Ascending aorta (tissue), 2 donors: ENCODE measurements at regions not wholly inside any gene's neighbourhood (a gene's known extent, or its start where the extent isn't known, plus 50 kb on each side); places are given as distances from the start of the nearest gene placed in this dataset.

Source experiments
- DNase-seq, 2 donors: peaks; one replicate each; pipeline ENCODE4 v3.0.0-alpha.2; 2019; ENCODE audit warnings: low spot score in 2 of 2
- H3K27ac ChIP-seq, 2 donors: fragments of 200-600 bp; sonication (generic); one replicate each; pipeline ENCODE4 v1.5.1; 2016 to 2017; ENCODE audit warnings: mild to moderate bottlenecking in 1 of 2
- H3K27me3 ChIP-seq: fragments of 200-600 bp; sonication (generic); one replicate; pipeline ENCODE4 v1.5.1; 2017
- H3K36me3 ChIP-seq, 2 donors: fragments of 200-600 bp; sonication (generic); one replicate each; pipeline ENCODE4 v1.5.1; 2016
- H3K4me1 ChIP-seq, 2 donors: fragments of 200-600 bp; sonication (generic); one replicate each; pipeline ENCODE4 v1.5.1; 2016 to 2017; ENCODE audit warnings: mild to moderate bottlenecking in 1 of 2
- H3K4me3 ChIP-seq, 2 donors: fragments of 200-600 bp; sonication (generic); one replicate each; pipeline ENCODE4 v1.5.1; 2016 to 2017; ENCODE audit warnings: mild to moderate bottlenecking in 1 of 2
- H3K9me3 ChIP-seq, 2 donors: fragments of 200-600 bp; sonication (generic); one replicate each; pipeline ENCODE4 v1.5.1; 2016
- CTCF ChIP-seq, 3 experiments: fragments of 200-600 bp in 2 of 3; fragments of 450-650 bp in 1 of 3; sonication (generic) in 2 of 3; IDR thresholded peaks; one replicate each; pipeline ENCODE4 v1.5.1; 2016 to 2019; ENCODE audit warnings: antibody characterized with exemption in 3 of 3, mild to moderate bottlenecking in 1 of 3, moderate library complexity in 1 of 3
- intact Hi-C: fragments of 100-400 bp; cut with DNase I; formaldehyde crosslinking; loops from one replicate; pipeline ENCODE4 v1.15.1; 2023

- Histone ChIP-seq H3K4me3 (no peak overlapping the region), H3K27ac (no peak overlapping the region), H3K27me3 (no peaks in the 10 kb centered on the region), H3K4me1 (no peaks in the 10 kb centered on the region), H3K9me3 (no peaks in the 10 kb centered on the region), H3K36me3 (no peaks in the 10 kb centered on the region)
- intact Hi-C loops: no loop called here
- TF ChIP-seq CTCF (IDR thresholded peaks at IDR 0.05): no peak
- no peak for DNase-seq
These were observed 55.0 kb downstream of the FOXA2 start for GRCh38 chr20:22529150-22530019.

GRCh38 chr20:22526512-22527012 lies 57.8 kb downstream of the FOXA2 start:
- intact Hi-C loops: no loop called here
- Histone ChIP-seq H3K4me3 (no peak overlapping the region), H3K27me3 (no peaks in the 10 kb centered on the region), H3K4me1 (no peaks in the 10 kb centered on the region), H3K9me3 (no peaks in the 10 kb centered on the region), H3K36me3 (no peaks in the 10 kb centered on the region), H3K27ac (no peak overlapping the region)
- no peak for DNase-seq
- TF ChIP-seq CTCF (IDR thresholded peaks at IDR 0.05): no peak

- Histone ChIP-seq H3K4me1 (no peaks in the 10 kb centered on the region), H3K36me3 (no peaks in the 10 kb centered on the region), H3K27ac (no peak overlapping the region), H3K27me3 (no peaks in the 10 kb centered on the region), H3K4me3 (no peak overlapping the region), H3K9me3 (no peaks in the 10 kb centered on the region)
- no peak for DNase-seq
- intact Hi-C loops: no loop called here
- no peak for TF ChIP-seq CTCF (IDR thresholded peaks at IDR 0.05)
These were observed 58.6 kb downstream of the FOXA2 start for GRCh38 chr20:22525821-22526220.

- intact Hi-C loops: no loop called here
- no peak overlapping the region for H3K27ac ChIP-seq
These were observed 59.1 kb downstream of the FOXA2 start for GRCh38 chr20:22525069-22525820.

More at GRCh38 chr20:22525069-22525820, 59.1 kb downstream of the FOXA2 start:
- no peaks in the 10 kb centered on the region for H3K4me1 ChIP-seq
- no peaks in the 10 kb centered on the region for H3K9me3 ChIP-seq
- H3K27me3 ChIP-seq: no peaks in the 10 kb centered on the region
- no peak overlapping the region for H3K4me3 ChIP-seq
- H3K36me3 ChIP-seq: no peaks in the 10 kb centered on the region
- no peak for DNase-seq
- no peak for TF ChIP-seq CTCF (IDR thresholded peaks at IDR 0.05)
